GM12891 (cell line): ENCODE measurements at regions not wholly inside any gene's neighbourhood (a gene's known extent, or its start where the extent isn't known, plus 50 kb on each side); places are given as distances from the start of the nearest gene placed in this dataset.

Source experiments
- POLR2A ChIP-seq: IDR thresholded peaks from 2 replicates; pipeline ENCODE4 v1.6.1; 2011; ENCODE audit warnings: low read depth, low read length, control low read depth
- POLR2AphosphoS5 ChIP-seq: IDR thresholded peaks from 2 replicates; pipeline ENCODE4 v1.6.1; 2011; ENCODE audit warnings: low read depth, low read length, control low read depth
- TAF1 ChIP-seq: IDR thresholded peaks from 2 replicates; pipeline ENCODE4 v1.6.1; 2011; ENCODE audit warnings: low read depth, low read length, control low read depth

- TF ChIP-seq POLR2A: no peak
- no peak for TF ChIP-seq TAF1
- no peak for TF ChIP-seq POLR2AphosphoS5
Measured at GRCh38 chr15:57785039-57785438, 78.5 kb downstream of the POLR2M start.
